HepG2 (cell line): ENCODE measurements at regions not wholly inside any gene's neighbourhood (a gene's known extent, or its start where the extent isn't known, plus 50 kb on each side); places are given as distances from the start of the nearest gene placed in this dataset.

ENCODE experiments used
- ADNP ChIP-seq: sonication (generic); formaldehyde crosslinking; IDR thresholded peaks from 2 replicates; pipeline ENCODE4 v1.4.0; 2020; ENCODE audit warnings: missing genetic modification reagents
- JUND ChIP-seq: sonication (generic); formaldehyde crosslinking; IDR thresholded peaks from 2 replicates; pipeline ENCODE4 v1.8.0; 2022; ENCODE audit warnings: mild to moderate bottlenecking, missing genetic modification reagents
- REST ChIP-seq, 2 experiments: IDR thresholded peaks; 2 replicates each; pipeline ENCODE4 v1.6.1; 2011 to 2012; ENCODE audit warnings: low read length in 2 of 2, borderline replicate concordance in 1 of 2, low read depth in 1 of 2, mild to moderate bottlenecking in 1 of 2, moderate library complexity in 1 of 2
- XBP1 ChIP-seq: sonication (generic); formaldehyde crosslinking; IDR thresholded peaks from 2 replicates; pipeline ENCODE4 v1.5.0; 2020; ENCODE audit warnings: missing genetic modification reagents
- YY1 ChIP-seq: IDR thresholded peaks from 2 replicates; pipeline ENCODE4 v1.6.1; 2011; ENCODE audit warnings: low read length, low read depth, moderate library complexity, mild to moderate bottlenecking; ENCODE audit not compliant: insufficient read depth, insufficient replicate concordance
- ZNF709 ChIP-seq: sonication (generic); formaldehyde crosslinking; IDR thresholded peaks from 2 replicates; pipeline ENCODE4 v1.5.0; 2020; ENCODE audit warnings: mild to moderate bottlenecking, missing genetic modification reagents

- TF ChIP-seq YY1 (no peak), XBP1 (CRISPR knock-in tag) (no peak), JUND (no peak), ZNF709 (no peak), ADNP (CRISPR knock-in tag) (no peak), REST (IDR thresholded peaks at IDR 0.05; ENCODE audit: borderline replicate concordance in 1 of 2, low read depth in 1 of 2, low read length in 2 of 2) (no peak)
Observed at GRCh38 chr5:148003226-148003625, 60.6 kb upstream of the SPINK5 start.
